ENCODE measurements at regions not wholly inside any gene's neighbourhood (a gene's known extent, or its start where the extent isn't known, plus 50 kb on each side); places are given as distances from the start of the nearest gene placed in this dataset.

- Mint-ChIP-seq H3K36me3 (ENCODE audit: insufficient read depth in 1 of 3, low read depth in 3 of 3) (no peaks in the 10 kb centered on the region), H3K4me3 (no peak overlapping the region), H3K9me3 (no peaks in the 10 kb centered on the region), H3K27me3 (ENCODE audit: low read depth) (peaks cover 35% of the 10 kb centered on the region), H3K27ac (no peak overlapping the region), H3K4me1 (peaks cover 17% of the 10 kb centered on the region in 2 experiments)
- H3K4ac ChIP-seq (ENCODE audit: low read depth, low read length): no peak overlapping the region
- no peak overlapping the region for H4K5ac ChIP-seq (ENCODE audit: insufficient read length, low read depth, low read length)
- no peak overlapping the region for H3K23ac ChIP-seq (ENCODE audit: insufficient read length, low read depth, low read length)
- H3K9ac ChIP-seq (ENCODE audit: extremely low read depth, insufficient read length, low read length): no peak overlapping the region
- no peaks in the 10 kb centered on the region for H4K20me1 ChIP-seq (ENCODE audit: control insufficient read depth, insufficient read depth, insufficient read length)
- no peaks in the 10 kb centered on the region for H3K79me1 ChIP-seq (ENCODE audit: insufficient read depth, low read depth, low read length, poor library complexity, severe bottlenecking)
- no peaks in the 10 kb centered on the region for H3K27me3 ChIP-seq (ENCODE audit: insufficient read depth, low read length)
- no peak overlapping the region for H2BK5ac ChIP-seq (ENCODE audit: insufficient read length, low read length)
- H3K9me3 ChIP-seq (ENCODE audit: control insufficient read depth, low read depth, low read length): no peaks in the 10 kb centered on the region
- H3K27ac ChIP-seq (ENCODE audit: insufficient read length, low read depth, low read length): no peak overlapping the region
- no peaks in the 10 kb centered on the region for H3K23me2 ChIP-seq (ENCODE audit: insufficient read length, low read depth, low read length, poor library complexity, severe bottlenecking)
- H2BK12ac ChIP-seq (ENCODE audit: insufficient read length, low read depth, low read length): no peak overlapping the region
- no CpG with 5 or more reads among the region's 2 CpGs for WGBS (ENCODE audit: extremely low coverage, insufficient read length, low lambda C conversion rate)
- no peak for DNase-seq
- H2BK120ac ChIP-seq (ENCODE audit: low read depth, low read length, poor library complexity, severe bottlenecking): no peak overlapping the region
- no peak for TF ChIP-seq CTCF (conservative IDR thresholded peaks at IDR 0.05)
- no peak overlapping the region for H4K91ac ChIP-seq (ENCODE audit: insufficient read length, low read depth, low read length)
- no peak overlapping the region for H3T11ph ChIP-seq (ENCODE audit: low read length)
- H3K18ac ChIP-seq (ENCODE audit: insufficient read length, low read depth, low read length): no peak overlapping the region
- no peak overlapping the region for H2BK20ac ChIP-seq (ENCODE audit: low read depth, low read length, poor library complexity, severe bottlenecking)
- H3K79me2 ChIP-seq (ENCODE audit: insufficient read depth, low read length): no peaks in the 10 kb centered on the region
- no peak overlapping the region for H2AFZ ChIP-seq (ENCODE audit: low read length)
- no peak overlapping the region for H3K56ac ChIP-seq (ENCODE audit: insufficient read length, low read depth, low read length)
- H3K4me2 ChIP-seq (ENCODE audit: insufficient read depth, insufficient read length, low read length): no peak overlapping the region
- H2BK15ac ChIP-seq (ENCODE audit: low read depth, low read length): no peak overlapping the region
- peaks cover 9% of the 10 kb centered on the region; the same call in 1 of the 2 replicates for H3K4me1 ChIP-seq (ENCODE audit: insufficient read depth, low read length)
- H3K14ac ChIP-seq (ENCODE audit: insufficient read depth, low read length): no peak overlapping the region
- no peak overlapping the region for H2AK5ac ChIP-seq (ENCODE audit: insufficient read length, low read length)
- H4K8ac ChIP-seq (replicated peaks; ENCODE audit: insufficient read length, low read depth, low read length): no peak overlapping the region
Observed at GRCh38 chr14:58760121-58760520, 122.4 kb downstream of the DACT1 start.
